DOHH2 (cell line): ENCODE measurements at regions not wholly inside any gene's neighbourhood (a gene's known extent, or its start where the extent isn't known, plus 50 kb on each side); places are given as distances from the start of the nearest gene placed in this dataset.

Experiments used
- EZH2phosphoT487 ChIP-seq: fragments of 200-600 bp; sonication (generic); IDR thresholded peaks from 2 replicates; pipeline ENCODE4 v1.6.1; 2017; ENCODE audit warnings: borderline replicate concordance, mild to moderate bottlenecking, antibody characterized with exemption, low read length, moderate library complexity, mixed read lengths
- TF ChIP-seq, protein P1 (sequence below): fragments of 200-600 bp; sonication (generic); IDR thresholded peaks from one replicate; pipeline ENCODE4 v1.5.1; 2014; ENCODE audit warnings: antibody characterized with exemption, mild to moderate bottlenecking, low read depth, low read length; ENCODE audit not compliant: poor library complexity, severe bottlenecking

GRCh38 chr6:43853066-43853650, 83.1 kb downstream of the VEGFA start:
- TF ChIP-seq, protein P1, sequence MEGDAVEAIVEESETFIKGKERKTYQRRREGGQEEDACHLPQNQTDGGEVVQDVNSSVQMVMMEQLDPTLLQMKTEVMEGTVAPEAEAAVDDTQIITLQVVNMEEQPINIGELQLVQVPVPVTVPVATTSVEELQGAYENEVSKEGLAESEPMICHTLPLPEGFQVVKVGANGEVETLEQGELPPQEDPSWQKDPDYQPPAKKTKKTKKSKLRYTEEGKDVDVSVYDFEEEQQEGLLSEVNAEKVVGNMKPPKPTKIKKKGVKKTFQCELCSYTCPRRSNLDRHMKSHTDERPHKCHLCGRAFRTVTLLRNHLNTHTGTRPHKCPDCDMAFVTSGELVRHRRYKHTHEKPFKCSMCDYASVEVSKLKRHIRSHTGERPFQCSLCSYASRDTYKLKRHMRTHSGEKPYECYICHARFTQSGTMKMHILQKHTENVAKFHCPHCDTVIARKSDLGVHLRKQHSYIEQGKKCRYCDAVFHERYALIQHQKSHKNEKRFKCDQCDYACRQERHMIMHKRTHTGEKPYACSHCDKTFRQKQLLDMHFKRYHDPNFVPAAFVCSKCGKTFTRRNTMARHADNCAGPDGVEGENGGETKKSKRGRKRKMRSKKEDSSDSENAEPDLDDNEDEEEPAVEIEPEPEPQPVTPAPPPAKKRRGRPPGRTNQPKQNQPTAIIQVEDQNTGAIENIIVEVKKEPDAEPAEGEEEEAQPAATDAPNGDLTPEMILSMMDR, result no peak
- TF ChIP-seq EZH2phosphoT487, result no peak
